SHP77 (cell line): ENCODE measurements at regions not wholly inside any gene's neighbourhood (a gene's known extent, or its start where the extent isn't known, plus 50 kb on each side); places are given as distances from the start of the nearest gene placed in this dataset.
A peak's percentile ranks its signal among the peaks of the same experiment; 100 is the strongest.

Source experiments
- DNase-seq, 2 experiments: peaks; one replicate each; lab custom pipeline; 2025; lab: John Stamatoyannopoulos, UW

DNA sequence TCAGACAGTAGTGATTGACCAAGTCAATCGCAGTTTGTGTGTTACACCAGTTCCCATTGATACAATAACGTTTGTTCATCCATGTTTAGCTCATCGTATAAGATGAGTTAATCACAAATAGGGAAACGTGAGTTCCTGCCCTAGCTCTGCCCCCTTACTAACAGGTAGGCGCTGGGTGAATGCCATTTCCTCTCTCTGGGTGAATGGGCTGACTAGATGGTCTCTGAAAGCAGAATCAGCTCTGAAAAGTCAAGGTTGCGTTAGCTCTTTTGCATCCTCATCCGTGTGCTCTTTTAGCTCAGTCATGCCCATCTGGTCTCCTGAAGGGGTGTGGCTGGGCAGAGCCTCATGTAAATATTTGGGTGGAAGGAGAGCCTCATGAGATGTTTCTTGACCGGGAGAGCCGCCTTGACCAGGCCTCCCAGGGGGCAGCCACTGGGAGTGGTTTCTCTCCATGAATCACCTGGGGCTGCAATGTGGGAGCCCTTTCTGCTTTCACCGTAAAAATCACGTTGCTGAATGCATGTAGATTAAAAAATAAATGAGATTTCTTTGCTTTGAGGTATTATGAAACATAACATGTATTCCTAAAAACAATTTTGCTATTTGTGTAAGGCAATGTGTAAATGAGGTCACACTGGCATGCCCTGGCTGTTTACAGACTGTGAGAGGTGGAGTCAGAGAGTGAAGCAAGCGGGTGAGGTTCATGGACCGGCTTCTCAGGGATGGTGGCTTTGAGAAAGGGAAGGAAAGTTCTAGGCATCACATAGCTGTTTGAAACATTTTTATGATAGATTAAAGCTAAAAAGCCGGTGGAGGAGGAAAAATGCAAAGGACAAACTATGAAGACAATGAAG, 108.4 kb upstream of the RASGRP1 start:
- no peak for DNase-seq

- DNase-seq, result no peak
Measured at GRCh38 chr15:38674448-38674847, 109.8 kb upstream of the RASGRP1 start.

DNA sequence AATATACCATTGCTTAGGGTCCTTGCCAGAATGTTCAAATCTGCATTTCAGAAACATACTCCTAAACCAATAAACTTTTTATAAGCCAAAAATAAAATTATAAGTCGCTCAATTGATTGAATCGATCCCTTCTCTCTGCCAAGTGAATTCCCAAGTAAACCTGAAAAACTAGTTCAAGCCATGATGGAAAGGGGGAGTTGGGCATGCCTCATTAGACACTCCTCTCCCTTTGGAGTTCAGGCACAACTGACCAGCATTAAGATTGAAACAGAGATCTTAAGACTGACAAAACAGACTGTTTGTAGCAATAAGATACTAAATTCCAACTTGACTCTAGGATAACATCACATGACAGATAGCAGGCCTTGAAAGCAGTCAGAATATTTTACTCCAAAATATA, 113.7 kb upstream of the RASGRP1 start:
- DNase-seq, result no peak

DNA sequence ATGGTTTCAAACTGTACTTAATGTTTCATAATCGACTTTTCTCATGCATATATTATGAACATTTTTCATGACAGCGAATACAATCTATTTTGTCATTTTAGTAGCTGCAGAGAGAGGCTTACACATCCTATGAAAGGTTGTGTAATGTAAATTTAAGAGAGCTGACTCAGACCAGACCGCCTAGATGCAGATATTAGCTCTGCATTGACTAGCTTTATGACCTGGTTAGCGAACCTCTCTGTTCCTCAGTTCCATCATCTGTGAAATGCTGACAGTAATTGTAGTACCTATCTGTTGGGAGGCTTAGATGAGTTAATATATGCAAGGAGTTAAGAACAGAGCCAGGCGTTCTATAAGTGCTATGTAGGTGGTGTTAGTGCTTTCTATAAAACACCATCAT, 116.2 kb upstream of the RASGRP1 start:
- DNase-seq, result no peak

DNA sequence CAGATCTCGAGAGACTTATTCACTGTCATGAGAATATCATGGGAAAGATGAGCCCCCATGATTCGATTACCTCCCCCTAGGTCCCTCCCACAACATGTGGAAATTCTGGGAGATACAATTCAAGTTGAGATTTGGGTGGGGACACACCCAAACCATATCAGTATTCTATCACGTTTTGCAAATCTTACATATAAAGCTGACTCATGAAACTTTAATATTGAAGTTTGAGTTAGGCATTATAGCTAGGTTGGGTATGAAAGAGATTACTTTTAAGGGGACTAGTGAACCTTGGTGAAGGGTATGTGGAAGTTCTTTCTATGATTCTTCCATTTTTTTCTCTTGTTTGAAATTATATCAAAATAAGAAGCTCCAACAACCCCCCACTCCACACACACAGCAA, 117.7 kb upstream of the RASGRP1 start:
- no peak for DNase-seq

DNA sequence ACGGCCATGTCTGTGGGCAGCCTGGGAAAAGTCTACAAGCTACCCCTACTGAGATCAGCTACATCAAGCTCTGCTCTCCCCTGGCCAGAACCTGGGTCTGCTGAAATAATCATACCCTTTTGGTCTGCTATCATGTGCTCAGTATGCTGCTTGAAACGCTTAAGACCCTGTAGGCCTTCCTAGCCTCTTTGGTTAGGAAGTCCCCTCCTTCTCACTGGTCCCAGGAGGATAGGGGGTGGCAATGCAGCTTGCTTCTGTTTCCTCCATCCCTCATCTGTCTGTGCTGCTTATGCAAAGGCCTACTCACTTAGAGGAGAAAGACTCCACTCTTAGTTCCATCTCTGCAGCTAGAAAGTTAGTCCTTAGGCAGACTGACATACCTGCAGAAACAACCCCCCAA, 118.2 kb upstream of the RASGRP1 start:
- DNase-seq, result no peak

DNA sequence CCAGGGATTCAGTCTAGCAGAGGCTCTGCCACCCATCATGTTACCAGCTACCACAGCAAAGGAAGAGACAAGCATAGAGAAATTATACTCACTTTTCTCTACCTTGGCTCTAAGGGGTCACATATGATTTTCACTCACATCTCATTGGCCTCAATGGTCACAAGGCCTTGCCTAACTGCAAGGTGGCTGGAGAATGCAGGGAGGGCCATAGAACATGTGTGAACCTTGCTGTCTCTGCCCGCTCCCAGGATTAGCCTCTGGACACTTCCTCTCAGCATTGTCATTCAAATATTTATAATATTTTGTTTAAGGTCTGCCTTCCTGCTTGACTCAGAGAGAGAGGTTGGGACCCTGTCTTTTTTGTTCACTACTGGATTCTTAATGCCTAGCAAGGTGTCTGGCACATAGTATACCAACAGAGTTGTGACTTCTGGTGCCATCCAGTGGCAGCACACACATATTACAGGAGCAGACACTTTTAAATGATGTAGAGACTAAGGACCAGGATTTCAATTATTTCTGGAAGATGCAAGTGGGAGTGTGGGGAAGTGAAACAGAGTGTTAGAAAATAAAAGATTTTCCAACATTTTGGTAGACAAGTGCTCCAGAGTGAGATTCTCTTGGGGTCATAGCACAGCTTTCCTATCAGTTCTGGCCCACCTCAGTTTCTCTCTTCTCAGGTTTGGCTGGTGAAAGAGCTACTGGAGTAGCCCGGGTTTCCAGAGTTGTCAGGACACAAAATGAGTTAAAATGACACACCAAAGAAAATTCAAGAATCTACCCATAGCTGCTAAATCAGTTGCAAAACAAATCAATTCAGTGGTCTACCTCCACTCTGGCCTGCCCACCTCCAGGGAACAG, 119.0 kb upstream of the RASGRP1 start:
- DNase-seq, result peak; percentile 37 to 44

- no peak for DNase-seq
Measured at GRCh38 chr15:38684440-38685010, 119.9 kb upstream of the RASGRP1 start.

DNA sequence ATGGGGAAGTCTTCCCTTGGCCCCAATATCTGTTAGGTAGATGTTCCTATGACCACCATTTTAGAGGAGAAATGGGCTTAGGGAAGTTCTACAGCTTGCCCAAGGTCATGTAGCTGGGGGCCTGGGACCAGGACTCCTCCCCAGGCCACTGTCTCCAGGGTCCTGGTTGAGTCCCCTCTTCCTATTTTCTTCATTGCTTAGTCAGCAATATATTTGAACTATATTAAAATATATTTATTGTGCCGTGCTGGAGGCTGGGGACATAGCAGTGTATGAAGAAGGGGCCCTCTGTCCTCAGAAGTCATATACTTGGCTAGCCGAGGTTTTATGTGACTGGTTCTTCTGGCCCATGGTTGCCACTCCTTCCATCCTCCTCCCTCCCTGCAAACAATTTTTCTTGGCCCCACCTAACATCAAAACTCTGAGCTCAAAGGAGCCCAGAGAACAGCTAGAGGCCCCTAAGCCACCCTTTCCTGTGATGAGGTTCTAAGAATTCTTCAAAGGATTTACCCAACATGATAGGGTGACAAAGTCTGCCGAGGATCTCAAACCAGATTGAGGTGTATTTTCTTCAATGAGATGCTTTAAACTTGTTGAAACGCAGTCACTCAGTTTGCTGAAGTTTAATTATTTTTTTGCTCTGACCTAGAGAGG, 121.2 kb upstream of the RASGRP1 start:
- no peak for DNase-seq

DNA sequence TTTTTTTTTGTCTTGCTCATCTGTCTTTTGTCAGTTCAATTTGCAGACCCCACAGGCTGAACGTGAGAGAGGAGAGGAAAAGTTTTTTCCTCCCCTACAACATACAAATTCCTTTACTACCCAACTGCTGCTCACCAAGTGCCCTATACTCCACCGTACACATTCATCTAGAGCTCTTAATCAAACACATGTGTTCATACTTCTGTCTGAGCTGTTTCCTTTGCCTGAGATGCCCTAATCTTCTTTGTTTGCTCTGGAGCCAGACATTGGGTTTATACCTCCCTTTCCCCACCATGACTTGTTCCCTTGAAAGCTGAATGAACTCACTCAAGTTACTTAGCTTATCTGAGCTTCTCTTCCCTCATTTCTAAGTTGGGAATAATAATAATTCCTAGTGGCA, 122.7 kb upstream of the RASGRP1 start:
- no peak for DNase-seq

DNA sequence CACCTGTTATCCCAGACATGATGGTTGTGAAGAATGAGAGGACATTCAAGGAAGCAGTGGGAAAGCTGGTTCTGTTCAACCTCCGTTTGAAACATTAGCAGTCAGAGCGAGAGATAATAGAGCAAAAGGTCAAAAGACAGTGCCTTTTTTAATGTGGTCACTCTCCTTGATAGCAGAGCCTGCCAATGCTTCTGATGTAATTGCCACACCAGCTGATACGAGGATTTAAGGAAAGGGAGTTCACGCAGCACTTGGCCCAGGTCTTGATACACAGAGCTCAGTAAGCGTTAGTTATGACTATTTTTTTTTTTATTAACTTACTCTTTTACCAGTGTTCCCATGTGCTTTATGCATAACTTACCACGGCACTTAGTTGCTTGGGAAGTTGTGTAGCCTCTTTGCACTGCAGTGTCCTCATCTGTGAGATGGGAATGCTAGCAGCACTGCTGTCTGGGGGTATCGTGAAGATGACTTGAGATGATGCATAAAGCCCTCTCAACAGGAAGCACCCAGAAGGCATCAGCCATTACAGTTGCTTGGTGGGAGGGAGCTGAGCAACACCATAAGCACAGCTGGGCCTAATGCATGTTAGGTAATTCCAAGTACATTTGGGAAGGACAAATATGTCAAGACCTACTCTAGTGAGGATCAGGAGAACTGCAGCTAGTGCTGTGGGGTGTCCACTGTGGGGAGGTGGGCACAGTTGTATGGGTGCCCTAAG, 123.3 kb upstream of the RASGRP1 start:
- no peak for DNase-seq

DNA sequence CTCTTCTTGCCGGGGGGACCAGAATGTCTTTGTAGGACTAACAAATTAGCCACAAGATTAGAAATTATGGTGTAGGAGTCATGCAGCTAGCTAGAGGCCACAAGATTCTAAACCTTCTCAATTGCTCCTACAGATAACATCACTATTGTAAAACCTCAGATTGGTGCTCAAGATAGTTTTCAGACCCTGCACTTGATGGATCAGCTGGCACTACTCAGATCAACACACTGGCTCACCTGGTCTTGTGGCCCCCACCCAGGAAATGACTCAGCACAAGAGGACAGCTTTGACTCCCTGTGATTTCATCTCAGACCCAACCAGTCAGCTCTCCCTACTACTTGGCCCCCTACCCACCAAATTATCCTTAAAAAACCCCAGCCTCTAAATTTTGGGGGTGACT, 124.1 kb upstream of the RASGRP1 start:
- DNase-seq, result no peak

- no peak for DNase-seq
Measured at GRCh38 chr15:38689522-38689921, 124.9 kb upstream of the RASGRP1 start.

GRCh38 chr15:38690216-38690615, 125.6 kb upstream of the RASGRP1 start:
- no peak for DNase-seq

- peak; percentile 16 to 54 for DNase-seq
Measured at GRCh38 chr15:38690719-38691332, 126.2 kb upstream of the RASGRP1 start.

- DNase-seq, result no peak
Measured at GRCh38 chr15:38691377-38691776, 126.8 kb upstream of the RASGRP1 start.

DNA sequence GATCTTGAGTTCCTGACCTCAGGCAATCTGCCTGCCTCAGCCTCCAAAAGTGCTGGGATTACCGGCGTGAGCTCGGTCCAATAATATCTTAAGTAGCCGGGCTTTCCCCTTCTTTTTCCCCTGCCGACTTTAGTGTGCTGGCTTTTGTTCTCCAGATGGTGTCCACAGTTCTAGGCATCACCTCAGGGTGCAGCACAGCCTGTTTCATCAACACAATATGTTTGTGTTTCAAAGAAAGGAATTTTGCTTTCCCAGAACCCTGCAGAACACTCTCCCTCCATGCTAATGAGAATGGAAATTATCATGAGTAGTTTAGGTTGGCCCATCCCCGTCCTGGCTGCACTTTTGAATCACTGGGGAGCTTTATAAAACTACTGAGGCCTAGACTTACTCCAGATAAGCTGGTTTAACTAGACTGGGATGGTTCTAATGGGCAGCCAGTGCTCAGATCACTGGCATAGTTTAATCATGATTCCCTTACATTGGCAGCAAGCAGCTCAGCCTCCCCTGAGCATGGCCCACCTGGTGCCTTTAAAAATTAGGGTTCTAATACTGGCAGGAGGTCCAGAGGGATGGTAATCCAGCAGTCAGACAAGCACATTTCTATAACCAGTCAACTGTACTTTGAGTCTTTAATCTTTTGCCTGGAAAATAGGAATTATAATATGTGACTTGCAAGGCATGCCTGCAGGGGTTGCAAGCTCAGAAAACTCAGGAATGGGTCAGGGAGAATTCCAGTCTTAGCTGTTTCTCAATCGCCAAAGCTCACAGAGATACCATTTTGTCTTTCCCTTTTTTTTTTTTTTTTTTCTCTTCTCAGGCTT, 127.6 kb upstream of the RASGRP1 start:
- no peak for DNase-seq

DNA sequence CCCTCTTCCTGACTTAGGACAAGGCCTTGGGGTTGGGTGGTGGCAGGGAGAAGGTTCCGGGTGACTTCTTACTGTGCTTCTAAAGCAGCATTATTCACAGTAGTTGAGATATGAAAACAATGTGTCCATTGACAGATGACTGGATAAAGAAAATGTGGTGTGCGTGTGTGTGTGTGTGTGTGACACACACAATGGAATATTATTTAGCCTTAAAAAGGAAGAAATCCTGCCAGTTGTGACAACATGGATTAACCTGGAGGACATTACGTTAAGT, 128.1 kb upstream of the RASGRP1 start:
- DNase-seq, result no peak

DNA sequence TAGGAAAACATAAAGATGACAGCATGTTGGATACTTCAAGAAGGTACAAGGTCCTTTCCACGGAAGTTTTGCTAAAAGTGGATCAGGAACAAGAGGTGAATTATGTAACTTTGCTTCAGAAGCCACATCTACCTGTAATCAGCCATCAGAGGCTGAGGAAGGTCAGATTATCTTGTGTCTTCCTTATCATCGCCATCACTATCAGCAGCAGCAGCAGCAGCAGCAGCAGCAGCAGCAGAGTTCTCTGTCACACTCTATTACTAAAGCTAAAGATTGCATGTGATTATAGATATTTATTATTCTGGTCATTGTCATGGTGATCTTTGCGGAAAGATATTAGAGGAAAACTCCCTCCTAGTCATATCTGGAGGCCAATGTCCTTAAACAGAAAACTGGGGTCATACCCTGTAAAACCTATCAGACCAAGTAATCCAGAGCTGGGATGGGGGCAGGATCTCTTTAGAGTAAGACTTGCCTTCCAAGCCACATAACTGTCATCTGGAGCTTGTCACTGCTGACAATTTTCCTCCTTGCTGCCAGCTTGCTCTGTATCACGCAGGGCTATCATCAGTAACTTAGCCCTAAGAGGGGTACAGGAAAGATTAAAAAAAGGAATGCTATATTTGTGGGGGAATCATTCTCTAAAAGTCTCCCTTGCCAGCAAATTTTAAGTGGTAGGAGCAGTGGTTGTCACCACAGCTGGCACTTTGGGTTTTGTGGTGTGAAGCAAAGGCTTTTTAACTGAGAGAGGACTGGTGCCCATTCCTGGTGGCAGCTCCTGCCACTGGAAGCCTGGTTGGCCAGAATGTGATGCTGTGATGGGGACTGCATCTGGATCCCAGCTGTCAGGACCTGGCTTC, 130.9 kb upstream of the RASGRP1 start:
- DNase-seq, result no peak
